GM18520 (cell line): ENCODE measurements at regions not wholly inside any gene's neighbourhood (a gene's known extent, or its start where the extent isn't known, plus 50 kb on each side); places are given as distances from the start of the nearest gene placed in this dataset.
"Not testable (repeated sequence)": the region's sequence is repeated elsewhere in the genome, so short reads cannot be mapped to it uniquely, and the experiment has no call there.

Experiments
- ATAC-seq: cut with Tn5 transposase; IDR thresholded peaks from one replicate; pipeline ENCODE4 v1.9.1; 2021; ENCODE audit not compliant: unreplicated experiment

GRCh38 chr9:26129217-26129616 lies 451.0 kb upstream of the TUSC1 start:
- no peak for ATAC-seq

DNA sequence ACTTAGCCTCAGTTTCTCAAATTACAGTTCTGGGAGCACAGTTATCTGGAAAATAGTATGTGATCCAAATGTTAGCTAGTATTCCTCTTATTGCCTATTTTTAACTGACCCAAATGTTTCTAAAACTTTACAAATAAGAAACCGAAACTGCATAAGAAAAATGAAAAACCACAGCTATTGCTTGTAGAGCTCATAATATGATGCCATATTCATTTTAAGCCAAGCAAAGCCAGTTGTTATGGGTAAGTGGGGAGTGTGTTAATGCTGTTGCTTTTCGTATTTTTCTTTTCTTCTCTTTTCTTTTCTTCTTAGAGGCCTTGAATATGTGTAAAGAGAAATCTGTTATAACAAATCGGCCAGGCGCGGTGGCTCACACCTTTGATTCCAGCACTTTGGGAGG lies 447.4 kb upstream of the TUSC1 start:
- no peak for ATAC-seq

DNA sequence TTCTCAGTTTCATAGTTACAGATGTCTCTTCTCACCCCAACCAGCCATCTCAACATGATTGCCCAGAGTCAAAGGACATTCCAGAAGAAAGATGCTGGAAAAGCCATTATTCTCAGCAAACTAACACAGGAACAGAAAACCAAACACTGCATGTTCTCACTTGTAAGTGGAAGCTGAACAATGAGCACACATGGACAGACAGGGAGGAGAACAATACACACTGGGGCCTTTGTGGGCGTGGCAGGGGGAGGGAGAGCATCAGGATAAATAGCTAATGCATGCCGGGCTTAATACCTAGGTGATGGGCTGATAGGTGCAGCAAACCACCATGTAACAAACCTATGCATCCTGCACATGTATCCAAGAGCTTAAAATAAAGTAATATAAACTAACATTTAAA lies 437.8 kb upstream of the TUSC1 start:
- not testable (repeated sequence) for ATAC-seq

DNA sequence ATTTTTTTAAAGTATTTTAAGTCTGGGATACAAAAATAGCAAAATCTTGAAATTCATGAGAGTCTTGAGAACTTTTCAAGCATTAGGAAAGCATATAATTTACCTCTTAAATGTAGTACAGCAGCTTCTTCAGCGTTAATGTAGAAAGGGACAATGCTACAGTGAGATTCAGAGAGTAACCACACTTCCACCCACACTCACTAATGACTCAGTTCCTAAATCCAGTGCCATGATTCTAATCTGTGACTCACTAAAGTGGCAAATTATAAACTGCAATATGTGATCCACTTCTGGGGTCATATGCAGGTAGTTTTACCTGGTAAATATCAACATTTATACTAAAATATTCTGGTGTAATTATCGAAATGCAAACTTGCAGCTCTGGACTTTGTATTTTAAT lies 434.5 kb upstream of the TUSC1 start:
- no peak for ATAC-seq

- no peak for ATAC-seq
Observed at GRCh38 chr9:26086396-26086795, 408.2 kb upstream of the TUSC1 start.

- no peak for ATAC-seq
Observed at GRCh38 chr9:26081847-26082246, 403.6 kb upstream of the TUSC1 start.

- no peak for ATAC-seq
Observed at GRCh38 chr9:26078706-26079105, 400.5 kb upstream of the TUSC1 start.

DNA sequence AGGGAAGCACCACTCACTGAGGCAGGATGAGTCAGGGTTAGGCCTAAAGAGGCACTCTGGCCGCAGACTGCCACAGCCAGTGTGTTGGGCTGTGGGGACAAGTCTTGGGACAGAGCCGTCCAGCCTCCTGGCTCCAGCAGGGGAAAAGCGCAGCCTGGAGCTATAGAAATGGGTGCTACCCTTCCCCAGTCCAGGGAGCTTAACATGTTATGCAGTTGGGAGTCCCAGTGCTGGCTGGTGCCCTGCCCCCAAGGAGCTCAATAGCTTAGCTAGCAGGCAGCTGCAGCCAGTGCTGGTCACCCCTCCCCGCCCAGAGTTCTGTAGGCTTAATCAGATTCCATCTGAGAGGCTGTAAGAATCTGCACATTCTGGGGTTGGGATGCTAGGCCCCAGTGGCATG lies 399.6 kb upstream of the TUSC1 start:
- no peak for ATAC-seq

DNA sequence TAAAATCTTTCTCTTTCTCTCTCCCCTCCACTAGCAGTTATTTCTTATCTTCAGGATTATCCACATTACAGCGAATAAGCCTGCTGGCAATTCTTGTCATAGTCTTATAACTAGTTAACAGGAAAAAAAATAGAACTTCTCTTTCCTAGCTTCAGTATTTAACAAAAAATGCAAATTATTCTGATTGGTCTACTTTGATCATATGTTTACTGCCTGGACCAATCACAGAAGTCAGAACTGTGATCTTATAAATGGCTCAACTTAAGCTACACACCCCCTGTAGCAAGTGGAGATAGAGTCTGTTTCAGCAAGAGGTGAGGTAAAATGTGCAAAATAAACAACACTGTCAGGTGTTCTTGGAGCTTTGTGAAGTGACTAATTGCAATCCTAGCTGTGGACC lies 389.4 kb upstream of the TUSC1 start:
- ATAC-seq: no peak

DNA sequence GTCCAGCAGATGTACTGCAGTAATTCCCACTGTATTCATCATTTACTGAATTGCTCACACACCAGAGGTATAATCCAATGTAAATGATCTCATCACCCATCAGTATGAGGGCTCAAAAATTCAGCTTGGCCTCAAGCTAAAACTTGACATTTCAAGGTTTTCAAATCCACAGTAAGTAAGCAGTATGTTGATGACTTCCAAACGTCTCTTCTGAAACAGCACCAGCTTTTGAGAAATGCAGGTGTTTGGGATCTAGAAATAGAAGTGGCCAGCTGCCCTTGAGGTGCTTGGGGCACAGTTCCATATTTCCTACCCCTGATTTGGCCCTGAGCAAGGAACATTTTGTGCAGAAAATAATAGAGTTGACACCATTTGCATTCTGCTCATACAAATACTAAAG lies 388.0 kb upstream of the TUSC1 start:
- no peak for ATAC-seq

DNA sequence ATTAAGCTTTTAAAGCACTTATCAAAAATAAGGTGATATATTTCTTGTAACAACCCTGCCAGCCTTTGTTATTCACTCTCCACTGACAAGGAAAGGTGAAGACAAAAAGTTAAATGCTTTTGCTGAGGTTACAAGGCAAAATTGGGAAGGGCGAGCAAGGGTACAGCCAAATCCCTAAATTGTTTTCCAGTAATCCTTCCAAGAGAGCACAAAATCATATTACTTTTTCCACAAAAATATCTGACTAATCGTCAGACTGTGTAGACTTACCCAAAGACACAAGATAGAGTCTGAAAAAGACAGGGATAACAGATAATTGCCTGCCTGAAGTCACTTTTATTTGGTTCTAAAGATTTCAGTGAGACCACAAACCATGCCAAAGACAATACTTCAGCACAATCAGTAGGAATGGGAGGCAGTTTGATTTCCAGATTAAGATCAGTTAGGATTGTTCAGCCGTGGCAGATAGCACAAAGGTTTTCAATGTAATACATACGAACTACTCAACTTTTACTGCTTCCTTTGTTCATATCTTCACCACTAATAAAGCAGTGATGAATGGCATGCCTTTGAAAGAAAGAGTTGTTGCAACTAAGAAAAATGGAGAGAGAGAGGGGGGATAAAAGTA lies 383.8 kb upstream of the TUSC1 start:
- no peak for ATAC-seq

- ATAC-seq: no peak
Observed at GRCh38 chr9:26058111-26058895, 380.1 kb upstream of the TUSC1 start.

GRCh38 chr9:26057050-26057449 lies 378.8 kb upstream of the TUSC1 start:
- ATAC-seq: no peak

GRCh38 chr9:26054600-26055520 lies 376.6 kb upstream of the TUSC1 start:
- no peak for ATAC-seq

DNA sequence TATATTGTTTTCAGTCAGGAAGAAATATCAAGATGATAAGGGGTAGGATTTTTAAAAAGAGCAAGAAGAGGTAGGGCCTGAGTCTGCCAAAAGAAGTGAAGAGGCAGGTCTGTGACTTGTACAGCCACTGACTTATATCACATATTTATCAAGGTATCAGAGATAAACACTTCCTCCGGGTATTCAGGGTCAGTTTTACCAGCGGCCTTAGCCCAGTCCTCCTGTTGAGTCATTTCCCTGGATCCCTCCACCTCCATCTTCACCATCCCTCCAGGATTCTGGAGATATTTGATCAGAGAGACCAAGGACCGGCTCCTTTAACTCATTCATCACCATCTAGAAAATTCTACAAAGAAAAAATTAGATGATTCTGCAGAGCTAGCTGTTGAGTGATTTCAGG lies 375.7 kb upstream of the TUSC1 start:
- no peak for ATAC-seq

- ATAC-seq: no peak
Observed at GRCh38 chr9:26043431-26043830, 365.2 kb upstream of the TUSC1 start.

GRCh38 chr9:26034786-26035185 lies 356.5 kb upstream of the TUSC1 start:
- ATAC-seq: no peak

- no peak for ATAC-seq
Observed at GRCh38 chr9:26033336-26033735, 355.1 kb upstream of the TUSC1 start.

DNA sequence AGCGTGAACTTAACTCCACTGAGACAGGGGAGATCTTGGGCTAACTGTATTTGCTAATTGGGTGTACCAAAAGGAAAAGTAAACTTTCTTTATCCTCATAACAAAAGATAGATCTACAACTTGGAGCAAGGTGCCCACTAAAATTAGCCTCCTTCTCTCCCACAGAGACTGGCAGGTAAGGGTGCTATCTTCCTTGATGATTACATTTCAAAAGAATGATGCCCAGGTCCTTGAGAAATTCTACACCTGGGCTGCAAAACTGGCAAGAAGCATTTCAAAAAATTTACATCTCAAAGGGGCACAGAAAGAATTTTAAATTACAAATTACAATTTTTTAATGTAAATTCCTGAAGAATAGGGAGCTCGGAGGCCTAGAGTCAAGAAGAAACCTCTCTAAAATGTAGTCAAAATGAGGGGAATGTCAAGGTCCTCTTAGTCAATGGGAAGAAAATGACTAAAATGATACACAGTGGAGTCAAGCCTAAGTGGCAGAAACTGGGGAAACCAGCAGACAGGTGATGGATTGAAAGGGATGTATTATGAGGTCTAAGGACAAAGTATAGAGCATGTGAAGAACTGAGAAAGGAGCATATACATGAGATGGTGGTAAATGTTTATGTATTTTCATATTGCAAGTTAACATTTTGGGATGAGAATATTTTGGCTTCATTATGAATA lies 348.3 kb upstream of the TUSC1 start:
- ATAC-seq: no peak

GRCh38 chr9:26013199-26013598 lies 335.0 kb upstream of the TUSC1 start:
- ATAC-seq: no peak

- ATAC-seq: no peak
Observed at GRCh38 chr9:26012797-26013196, 334.6 kb upstream of the TUSC1 start.
